ENCODE measurements at regions not wholly inside any gene's neighbourhood (a gene's known extent, or its start where the extent isn't known, plus 50 kb on each side); places are given as distances from the start of the nearest gene placed in this dataset.

GRCh38 chr20:56788041-56788670 is 159.1 kb downstream of the TFAP2C start:
- DNase-seq (ENCODE audit: low read depth), result peak; percentile 99
- TF ChIP-seq CTCF (conservative IDR thresholded peaks at IDR 0.05; ENCODE audit: low read depth, low read length), result no peak
- no peak overlapping the region for H3K4me3 ChIP-seq (ENCODE audit: low read depth, low read length)

GRCh38 chr20:56788671-56789610 is 159.8 kb downstream of the TFAP2C start:
- H3K4me3 ChIP-seq (ENCODE audit: low read depth, low read length), result no peak overlapping the region
- TF ChIP-seq CTCF (conservative IDR thresholded peaks at IDR 0.05; ENCODE audit: low read depth, low read length), result no peak
- DNase-seq (ENCODE audit: low read depth), result peak; percentile 28

GRCh38 chr20:56793916-56794315 is 164.8 kb downstream of the TFAP2C start:
- no peak for DNase-seq (ENCODE audit: low read depth)
- no peak for TF ChIP-seq CTCF (conservative IDR thresholded peaks at IDR 0.05; ENCODE audit: low read depth, low read length)
- no peak overlapping the region for H3K4me3 ChIP-seq (ENCODE audit: low read depth, low read length)

GRCh38 chr20:56795492-56795891 is 166.4 kb downstream of the TFAP2C start:
- no peak for TF ChIP-seq CTCF (conservative IDR thresholded peaks at IDR 0.05; ENCODE audit: low read depth, low read length)
- DNase-seq (ENCODE audit: low read depth), result no peak
- no peak overlapping the region for H3K4me3 ChIP-seq (ENCODE audit: low read depth, low read length)

GRCh38 chr20:56796345-56796744 is 167.2 kb downstream of the TFAP2C start:
- no peak overlapping the region for H3K4me3 ChIP-seq (ENCODE audit: low read depth, low read length)
- no peak for TF ChIP-seq CTCF (conservative IDR thresholded peaks at IDR 0.05; ENCODE audit: low read depth, low read length)
- no peak for DNase-seq (ENCODE audit: low read depth)

- TF ChIP-seq CTCF (conservative IDR thresholded peaks at IDR 0.05; ENCODE audit: low read depth, low read length), result no peak
- DNase-seq (ENCODE audit: low read depth), result no peak
- H3K4me3 ChIP-seq (ENCODE audit: low read depth, low read length), result no peak overlapping the region
These were observed 167.9 kb downstream of the TFAP2C start for GRCh38 chr20:56797023-56797422.

Measured in choroid plexus epithelial cell (primary cell).